ENCODE measurements at regions not wholly inside any gene's neighbourhood (a gene's known extent, or its start where the extent isn't known, plus 50 kb on each side); places are given as distances from the start of the nearest gene placed in this dataset.

- DNase-seq: no peak
- intact Hi-C loops (cut with DNase I): no loop called here
Observed at GRCh38 chr2:180461761-180462160, 454.7 kb upstream of the CWC22 start.

GRCh38 chr2:180456801-180457200, 449.7 kb upstream of the CWC22 start:
- intact Hi-C loops (cut with DNase I): no loop called here
- DNase-seq: no peak

- DNase-seq: no peak
- intact Hi-C loops (cut with DNase I): no loop called here
Observed at GRCh38 chr2:180450841-180451240, 443.7 kb upstream of the CWC22 start.

GRCh38 chr2:180449171-180449915, 442.2 kb upstream of the CWC22 start:
- intact Hi-C loops (cut with DNase I): no loop called here
- no peak for DNase-seq

GRCh38 chr2:180446492-180446891, 439.4 kb upstream of the CWC22 start:
- intact Hi-C loops (cut with DNase I): no loop called here

GRCh38 chr2:180443888-180444287, 436.8 kb upstream of the CWC22 start:
- no peak for DNase-seq
- intact Hi-C loops (cut with DNase I): no loop called here

More at GRCh38 chr2:180446492-180446891, 439.4 kb upstream of the CWC22 start:
- DNase-seq: no peak

- DNase-seq: no peak
- intact Hi-C loops (cut with DNase I): no loop called here
Observed at GRCh38 chr2:180442860-180443644, 436.0 kb upstream of the CWC22 start.

GRCh38 chr2:180419212-180419611, 412.1 kb upstream of the CWC22 start:
- intact Hi-C loops (cut with DNase I): no loop called here
- no peak for DNase-seq

- intact Hi-C loops (cut with DNase I): no loop called here
- no peak for DNase-seq
Observed at GRCh38 chr2:180416627-180417026, 409.5 kb upstream of the CWC22 start.

GRCh38 chr2:180413336-180413735, 406.2 kb upstream of the CWC22 start:
- intact Hi-C loops (cut with DNase I): no loop called here
- no peak for DNase-seq

GRCh38 chr2:180412219-180412618, 405.1 kb upstream of the CWC22 start:
- DNase-seq: no peak
- intact Hi-C loops (cut with DNase I): no loop called here

- DNase-seq: no peak
- intact Hi-C loops (cut with DNase I): no loop called here
Observed at GRCh38 chr2:180411661-180412060, 404.6 kb upstream of the CWC22 start.

GRCh38 chr2:180406687-180407086, 399.6 kb upstream of the CWC22 start:
- DNase-seq: no peak

GRCh38 chr2:180405520-180405919, 398.4 kb upstream of the CWC22 start:
- intact Hi-C loops (cut with DNase I): no loop called here
- DNase-seq: no peak

More at GRCh38 chr2:180406687-180407086, 399.6 kb upstream of the CWC22 start:
- intact Hi-C loops (cut with DNase I): no loop called here

GRCh38 chr2:180394305-180394704, 387.2 kb upstream of the CWC22 start:
- intact Hi-C loops (cut with DNase I): no loop called here
- no peak for DNase-seq

- intact Hi-C loops (cut with DNase I): no loop called here
- DNase-seq: no peak
Observed at GRCh38 chr2:180385601-180386201, 378.6 kb upstream of the CWC22 start.

- intact Hi-C loops (cut with DNase I): no loop called here
- no peak for DNase-seq
Observed at GRCh38 chr2:180376066-180376465, 369.0 kb upstream of the CWC22 start.

GRCh38 chr2:180374502-180375281, 367.6 kb upstream of the CWC22 start:
- no peak for DNase-seq
- intact Hi-C loops (cut with DNase I): no loop called here

GRCh38 chr2:180370511-180371205, 363.6 kb upstream of the CWC22 start:
- DNase-seq: no peak
- intact Hi-C loops (cut with DNase I): no loop called here
